ENCODE measurements at regions not wholly inside any gene's neighbourhood (a gene's known extent, or its start where the extent isn't known, plus 50 kb on each side); places are given as distances from the start of the nearest gene placed in this dataset.

- TF ChIP-seq CTCF (IDR thresholded peaks at IDR 0.05; ENCODE audit: low read depth, low read length, missing input control), result no peak
- no peak for TF ChIP-seq TAF1 (conservative IDR thresholded peaks at IDR 0.05)
- no peak for TF ChIP-seq SP1 (IDR thresholded peaks at IDR 0.05)
- TF ChIP-seq YY1 (IDR thresholded peaks at IDR 0.05), result no peak
- no peak for TF ChIP-seq EGR1 (IDR thresholded peaks at IDR 0.05; ENCODE audit: low read depth in 2 of 2)
- no peak for TF ChIP-seq RXRA (IDR thresholded peaks at IDR 0.05)
- TF ChIP-seq RAD21 (IDR thresholded peaks at IDR 0.05), result no peak
- TF ChIP-seq, protein P1, sequence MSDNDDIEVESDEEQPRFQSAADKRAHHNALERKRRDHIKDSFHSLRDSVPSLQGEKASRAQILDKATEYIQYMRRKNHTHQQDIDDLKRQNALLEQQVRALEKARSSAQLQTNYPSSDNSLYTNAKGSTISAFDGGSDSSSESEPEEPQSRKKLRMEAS (IDR thresholded peaks at IDR 0.05), result no peak
- TF ChIP-seq, protein P2, sequence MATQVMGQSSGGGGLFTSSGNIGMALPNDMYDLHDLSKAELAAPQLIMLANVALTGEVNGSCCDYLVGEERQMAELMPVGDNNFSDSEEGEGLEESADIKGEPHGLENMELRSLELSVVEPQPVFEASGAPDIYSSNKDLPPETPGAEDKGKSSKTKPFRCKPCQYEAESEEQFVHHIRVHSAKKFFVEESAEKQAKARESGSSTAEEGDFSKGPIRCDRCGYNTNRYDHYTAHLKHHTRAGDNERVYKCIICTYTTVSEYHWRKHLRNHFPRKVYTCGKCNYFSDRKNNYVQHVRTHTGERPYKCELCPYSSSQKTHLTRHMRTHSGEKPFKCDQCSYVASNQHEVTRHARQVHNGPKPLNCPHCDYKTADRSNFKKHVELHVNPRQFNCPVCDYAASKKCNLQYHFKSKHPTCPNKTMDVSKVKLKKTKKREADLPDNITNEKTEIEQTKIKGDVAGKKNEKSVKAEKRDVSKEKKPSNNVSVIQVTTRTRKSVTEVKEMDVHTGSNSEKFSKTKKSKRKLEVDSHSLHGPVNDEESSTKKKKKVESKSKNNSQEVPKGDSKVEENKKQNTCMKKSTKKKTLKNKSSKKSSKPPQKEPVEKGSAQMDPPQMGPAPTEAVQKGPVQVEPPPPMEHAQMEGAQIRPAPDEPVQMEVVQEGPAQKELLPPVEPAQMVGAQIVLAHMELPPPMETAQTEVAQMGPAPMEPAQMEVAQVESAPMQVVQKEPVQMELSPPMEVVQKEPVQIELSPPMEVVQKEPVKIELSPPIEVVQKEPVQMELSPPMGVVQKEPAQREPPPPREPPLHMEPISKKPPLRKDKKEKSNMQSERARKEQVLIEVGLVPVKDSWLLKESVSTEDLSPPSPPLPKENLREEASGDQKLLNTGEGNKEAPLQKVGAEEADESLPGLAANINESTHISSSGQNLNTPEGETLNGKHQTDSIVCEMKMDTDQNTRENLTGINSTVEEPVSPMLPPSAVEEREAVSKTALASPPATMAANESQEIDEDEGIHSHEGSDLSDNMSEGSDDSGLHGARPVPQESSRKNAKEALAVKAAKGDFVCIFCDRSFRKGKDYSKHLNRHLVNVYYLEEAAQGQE (IDR thresholded peaks at IDR 0.05), result no peak
- TF ChIP-seq GABPA (IDR thresholded peaks at IDR 0.05 in 1 of 2, conservative IDR thresholded peaks at IDR 0.05 in 1 of 2), result no peak
- TF ChIP-seq JUND (IDR thresholded peaks at IDR 0.05), result no peak
Observed at GRCh38 chr12:61043838-61044237, 1216.4 kb upstream of the USP15 start.
